H9 (cell line): ENCODE measurements at regions not wholly inside any gene's neighbourhood (a gene's known extent, or its start where the extent isn't known, plus 50 kb on each side); places are given as distances from the start of the nearest gene placed in this dataset.

Source experiments
- DNase-seq: peaks from one replicate; pipeline ENCODE4 v3.0.0-alpha.2; 2017
- H2AFZ ChIP-seq: one replicate; pipeline ENCODE4 v1.6.1; 2013; ENCODE audit warnings: mild to moderate bottlenecking, low read length, control low read depth, moderate library complexity
- H2AK5ac ChIP-seq: 2 replicates; pipeline ENCODE4 v1.6.1; 2013; ENCODE audit warnings: low read length, control low read depth, mixed read lengths; ENCODE audit not compliant: insufficient read length
- H2BK120ac ChIP-seq: one replicate; pipeline ENCODE4 v1.6.1; 2013; ENCODE audit warnings: low read depth, mild to moderate bottlenecking, low read length, control low read depth, inconsistent platforms; ENCODE audit not compliant: poor library complexity, severe bottlenecking
- H2BK12ac ChIP-seq: 2 replicates; pipeline ENCODE4 v1.6.1; 2013; ENCODE audit warnings: low read length, control low read depth, mixed read lengths, low read depth; ENCODE audit not compliant: insufficient read length
- H2BK15ac ChIP-seq: 2 replicates; pipeline ENCODE4 v1.6.1; 2013; ENCODE audit warnings: low read depth, low read length, control low read depth
- H2BK20ac ChIP-seq: one replicate; pipeline ENCODE4 v1.6.1; 2013; ENCODE audit warnings: low read depth, mild to moderate bottlenecking, low read length, control low read depth, inconsistent platforms; ENCODE audit not compliant: poor library complexity, severe bottlenecking
- H2BK5ac ChIP-seq: 2 replicates; pipeline ENCODE4 v1.6.1; 2013; ENCODE audit warnings: low read length, control low read depth, mixed read lengths; ENCODE audit not compliant: insufficient read length
- H3K14ac ChIP-seq: 2 replicates; pipeline ENCODE4 v1.6.1; 2013; ENCODE audit warnings: low read length, control low read depth; ENCODE audit not compliant: insufficient read depth
- H3K18ac ChIP-seq: 2 replicates; pipeline ENCODE4 v1.6.1; 2013; ENCODE audit warnings: low read depth, mild to moderate bottlenecking, mixed read lengths, low read length, control low read depth; ENCODE audit not compliant: insufficient read length
- H3K23ac ChIP-seq: 2 replicates; pipeline ENCODE4 v1.6.1; 2013; ENCODE audit warnings: low read length, control low read depth, mixed read lengths, low read depth; ENCODE audit not compliant: insufficient read length
- H3K23me2 ChIP-seq: 2 replicates; pipeline ENCODE4 v1.6.1; 2013; ENCODE audit warnings: low read depth, mild to moderate bottlenecking, mixed read lengths, low read length, control low read depth; ENCODE audit not compliant: insufficient read length, poor library complexity, severe bottlenecking
- H3K27ac ChIP-seq: 2 replicates; pipeline ENCODE4 v1.5.1; 2013; ENCODE audit warnings: low read length, control low read depth, mixed read lengths, low read depth; ENCODE audit not compliant: insufficient read length
- H3K27me3 ChIP-seq: 2 replicates; pipeline ENCODE4 v1.6.1; 2013; ENCODE audit warnings: low read length, control low read depth, inconsistent platforms; ENCODE audit not compliant: insufficient read depth
- H3K4ac ChIP-seq: 2 replicates; pipeline ENCODE4 v1.6.1; 2013; ENCODE audit warnings: low read depth, mild to moderate bottlenecking, control low read depth, inconsistent platforms, low read length, moderate library complexity
- H3K4me1 ChIP-seq: 2 replicates; pipeline ENCODE4 v1.6.1; 2013; ENCODE audit warnings: low read length, control low read depth, inconsistent platforms; ENCODE audit not compliant: insufficient read depth
- H3K4me2 ChIP-seq: 2 replicates; pipeline ENCODE4 v1.6.1; 2013; ENCODE audit warnings: low read length, control low read depth, mixed read lengths; ENCODE audit not compliant: insufficient read length, insufficient read depth
- H3K56ac ChIP-seq: 2 replicates; pipeline ENCODE4 v1.6.1; 2013; ENCODE audit warnings: low read depth, mild to moderate bottlenecking, mixed read lengths, low read length, control low read depth; ENCODE audit not compliant: insufficient read length
- H3K79me1 ChIP-seq: 2 replicates; pipeline ENCODE4 v1.6.1; 2013; ENCODE audit warnings: low read depth, mild to moderate bottlenecking, moderate library complexity, low read length, control low read depth, inconsistent platforms; ENCODE audit not compliant: insufficient read depth, poor library complexity, severe bottlenecking
- H3K79me2 ChIP-seq: 2 replicates; pipeline ENCODE4 v1.6.1; 2013; ENCODE audit warnings: low read length, control low read depth, inconsistent platforms; ENCODE audit not compliant: insufficient read depth
- H3K9ac ChIP-seq: 2 replicates; pipeline ENCODE4 v1.6.1; 2013; ENCODE audit warnings: low read length, control low read depth, mixed read lengths; ENCODE audit not compliant: insufficient read length; ENCODE audit errors: extremely low read depth
- H3K9me3 ChIP-seq: one replicate; pipeline ENCODE4 v1.6.1; 2013; ENCODE audit warnings: low read depth, low read length, inconsistent platforms; ENCODE audit not compliant: control insufficient read depth
- H3T11ph ChIP-seq: one replicate; pipeline ENCODE4 v1.6.1; 2013; ENCODE audit warnings: mild to moderate bottlenecking, low read length, control low read depth, inconsistent platforms
- H4K20me1 ChIP-seq: one replicate; pipeline ENCODE4 v1.6.1; 2013; ENCODE audit not compliant: control insufficient read depth, insufficient read length, insufficient read depth
- H4K5ac ChIP-seq: 2 replicates; pipeline ENCODE4 v1.6.1; 2013; ENCODE audit warnings: low read depth, mild to moderate bottlenecking, mixed read lengths, low read length, control low read depth; ENCODE audit not compliant: insufficient read length
- H4K8ac ChIP-seq: replicated peaks from 2 replicates; pipeline ENCODE4 v1.6.1; 2013; ENCODE audit warnings: low read length, control low read depth, mixed read lengths, low read depth; ENCODE audit not compliant: insufficient read length
- H4K91ac ChIP-seq: 2 replicates; pipeline ENCODE4 v1.6.1; 2013; ENCODE audit warnings: low read depth, mild to moderate bottlenecking, moderate library complexity, mixed read lengths, low read length, control low read depth; ENCODE audit not compliant: insufficient read length
- H3K27ac Mint-ChIP-seq, 3 experiments: 2 replicates in 2 of 3; 3 replicates in 1 of 3; pipeline ENCODE4 v1.8.0; 2020 to 2021; ENCODE audit warnings: mixed read lengths in 3 of 3, mild to moderate bottlenecking in 1 of 3, moderate library complexity in 1 of 3
- H3K27me3 Mint-ChIP-seq: 2 replicates; pipeline ENCODE4 v1.8.0; 2021; ENCODE audit warnings: low read depth, mild to moderate bottlenecking, moderate library complexity, mixed read lengths
- H3K36me3 Mint-ChIP-seq, 3 experiments: 2 replicates in 2 of 3; 3 replicates in 1 of 3; pipeline ENCODE4 v1.8.0; 2020 to 2021; ENCODE audit warnings: low read depth in 3 of 3, mixed read lengths in 3 of 3; ENCODE audit not compliant: insufficient read depth in 1 of 3
- H3K4me1 Mint-ChIP-seq, 2 experiments: 2 replicates each; pipeline ENCODE4 v1.8.0; 2020; ENCODE audit warnings: mixed read lengths in 2 of 2
- H3K4me3 Mint-ChIP-seq, 2 experiments: 2 replicates in 1 of 2; 3 replicates in 1 of 2; pipeline ENCODE4 v1.8.0; 2020 to 2021; ENCODE audit warnings: mild to moderate bottlenecking in 2 of 2, mixed read lengths in 2 of 2, moderate library complexity in 1 of 2
- H3K9me3 Mint-ChIP-seq, 2 experiments: 2 replicates in 1 of 2; 3 replicates in 1 of 2; pipeline ENCODE4 v1.8.0; 2020; ENCODE audit warnings: mild to moderate bottlenecking in 2 of 2, mixed read lengths in 2 of 2, moderate library complexity in 1 of 2
- WGBS: extraction: QIAGEN DNeasy Blood & Tissue Kit; methylation state at CpG from one replicate; pipeline ENCODE4 v1.1.7; 2013; ENCODE audit warnings: missing lambda C conversion rate, low lambda C conversion rate, mixed read lengths; ENCODE audit not compliant: insufficient read length; ENCODE audit errors: extremely low coverage; 5-methylcytosine and 5-hydroxymethylcytosine counted together
- TF ChIP-seq, protein P1 (sequence below): fragments of 200-600 bp; sonication (generic); conservative IDR thresholded peaks from 3 replicates; pipeline ENCODE4 v1.8.0; 2021; ENCODE audit warnings: antibody characterized with exemption, mild to moderate bottlenecking

DNA sequence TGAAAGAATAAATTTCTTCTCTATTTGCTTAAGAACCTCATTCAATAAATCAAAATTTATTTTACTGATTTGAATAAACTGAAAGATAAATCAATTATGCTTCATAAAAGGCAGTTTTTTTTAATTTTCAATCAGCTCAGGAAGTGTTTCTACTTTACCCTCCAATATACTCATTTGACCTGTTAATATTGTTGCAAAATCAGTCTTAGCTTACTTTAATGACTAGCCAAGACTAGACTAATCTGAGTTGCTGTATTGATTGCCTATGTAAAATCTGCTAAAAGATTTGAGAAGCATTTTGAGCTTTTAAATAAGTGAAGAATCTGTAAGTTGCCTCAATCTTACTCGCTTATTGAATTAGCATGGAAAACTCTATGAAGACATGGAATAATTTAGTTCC, 179.1 kb upstream of the LYPLAL1 start:
- H3K27ac Mint-ChIP-seq: no peak overlapping the region
- no peaks in the 10 kb centered on the region for H3K9me3 Mint-ChIP-seq
- Histone ChIP-seq H3K4me2 (no peak overlapping the region), H3K9me3 (no peaks in the 10 kb centered on the region), H3K4me1 (no peaks in the 10 kb centered on the region), H3T11ph (no peak overlapping the region), H3K18ac (no peak overlapping the region), H3K14ac (no peak overlapping the region), H4K91ac (no peak overlapping the region), H3K56ac (no peak overlapping the region), H3K23me2 (no peaks in the 10 kb centered on the region), H3K27me3 (no peaks in the 10 kb centered on the region), H3K27ac (no peak overlapping the region), H3K79me1 (no peaks in the 10 kb centered on the region), H2BK20ac (no peak overlapping the region), H2BK12ac (no peak overlapping the region), H4K5ac (no peak overlapping the region), H2AK5ac (no peak overlapping the region), H3K23ac (no peak overlapping the region), H2AFZ (no peak overlapping the region), H2BK5ac (no peak overlapping the region), H2BK15ac (no peak overlapping the region), H3K79me2 (no peaks in the 10 kb centered on the region), H4K8ac (no peak overlapping the region), H3K9ac (no peak overlapping the region), H3K4ac (no peak overlapping the region), H2BK120ac (no peak overlapping the region), H4K20me1 (no peaks in the 10 kb centered on the region)
- H3K4me3 Mint-ChIP-seq: no peak overlapping the region
- TF ChIP-seq, protein P1, sequence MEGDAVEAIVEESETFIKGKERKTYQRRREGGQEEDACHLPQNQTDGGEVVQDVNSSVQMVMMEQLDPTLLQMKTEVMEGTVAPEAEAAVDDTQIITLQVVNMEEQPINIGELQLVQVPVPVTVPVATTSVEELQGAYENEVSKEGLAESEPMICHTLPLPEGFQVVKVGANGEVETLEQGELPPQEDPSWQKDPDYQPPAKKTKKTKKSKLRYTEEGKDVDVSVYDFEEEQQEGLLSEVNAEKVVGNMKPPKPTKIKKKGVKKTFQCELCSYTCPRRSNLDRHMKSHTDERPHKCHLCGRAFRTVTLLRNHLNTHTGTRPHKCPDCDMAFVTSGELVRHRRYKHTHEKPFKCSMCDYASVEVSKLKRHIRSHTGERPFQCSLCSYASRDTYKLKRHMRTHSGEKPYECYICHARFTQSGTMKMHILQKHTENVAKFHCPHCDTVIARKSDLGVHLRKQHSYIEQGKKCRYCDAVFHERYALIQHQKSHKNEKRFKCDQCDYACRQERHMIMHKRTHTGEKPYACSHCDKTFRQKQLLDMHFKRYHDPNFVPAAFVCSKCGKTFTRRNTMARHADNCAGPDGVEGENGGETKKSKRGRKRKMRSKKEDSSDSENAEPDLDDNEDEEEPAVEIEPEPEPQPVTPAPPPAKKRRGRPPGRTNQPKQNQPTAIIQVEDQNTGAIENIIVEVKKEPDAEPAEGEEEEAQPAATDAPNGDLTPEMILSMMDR: no peak
- H3K36me3 Mint-ChIP-seq: no peaks in the 10 kb centered on the region
- WGBS: no CpG with 5 or more reads among the region's 1 CpG
- no peaks in the 10 kb centered on the region for H3K27me3 Mint-ChIP-seq
- H3K4me1 Mint-ChIP-seq: no peaks in the 10 kb centered on the region
- DNase-seq: no peak
